PC-9 (cell line): ENCODE measurements at regions not wholly inside any gene's neighbourhood (a gene's known extent, or its start where the extent isn't known, plus 50 kb on each side); places are given as distances from the start of the nearest gene placed in this dataset.

Source experiments
- CTCF ChIP-seq: fragments of 200-600 bp; sonication (generic); conservative IDR thresholded peaks from 2 replicates; pipeline ENCODE4 v1.6.1; 2017; ENCODE audit warnings: mixed run types, antibody characterized with exemption, mild to moderate bottlenecking, moderate library complexity
- EZH2 ChIP-seq: fragments of 200-600 bp; sonication (generic); IDR thresholded peaks from 2 replicates; pipeline ENCODE4 v1.8.0; 2017; ENCODE audit warnings: antibody characterized with exemption, low read depth

GRCh38 chr1:97976801-97977200 is 56.0 kb upstream of the DPYD start:
- TF ChIP-seq CTCF (no peak), EZH2 (no peak)
